ENCODE measurements at regions not wholly inside any gene's neighbourhood (a gene's known extent, or its start where the extent isn't known, plus 50 kb on each side); places are given as distances from the start of the nearest gene placed in this dataset.

DNA sequence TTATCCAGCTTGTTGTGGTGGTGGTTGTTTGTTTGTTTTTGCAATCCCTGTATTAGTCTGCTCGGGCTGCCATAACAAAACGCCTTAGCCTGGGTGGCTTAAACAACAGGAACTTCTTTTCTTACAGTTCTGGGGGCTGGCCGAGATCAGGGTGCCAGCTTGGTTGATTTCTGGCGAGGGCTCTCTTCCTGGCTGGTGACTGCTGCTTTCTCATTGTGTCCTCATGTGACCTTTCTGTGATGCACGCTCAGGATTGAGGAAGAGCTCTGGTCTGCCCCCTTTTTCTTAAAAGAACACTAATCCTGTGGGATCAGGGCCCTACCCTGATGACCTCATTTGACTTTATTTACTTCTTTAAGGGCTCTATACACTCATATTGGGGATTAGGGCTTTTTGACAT lies 107.1 kb upstream of the NRP1 start:
- TF ChIP-seq, protein P1, sequence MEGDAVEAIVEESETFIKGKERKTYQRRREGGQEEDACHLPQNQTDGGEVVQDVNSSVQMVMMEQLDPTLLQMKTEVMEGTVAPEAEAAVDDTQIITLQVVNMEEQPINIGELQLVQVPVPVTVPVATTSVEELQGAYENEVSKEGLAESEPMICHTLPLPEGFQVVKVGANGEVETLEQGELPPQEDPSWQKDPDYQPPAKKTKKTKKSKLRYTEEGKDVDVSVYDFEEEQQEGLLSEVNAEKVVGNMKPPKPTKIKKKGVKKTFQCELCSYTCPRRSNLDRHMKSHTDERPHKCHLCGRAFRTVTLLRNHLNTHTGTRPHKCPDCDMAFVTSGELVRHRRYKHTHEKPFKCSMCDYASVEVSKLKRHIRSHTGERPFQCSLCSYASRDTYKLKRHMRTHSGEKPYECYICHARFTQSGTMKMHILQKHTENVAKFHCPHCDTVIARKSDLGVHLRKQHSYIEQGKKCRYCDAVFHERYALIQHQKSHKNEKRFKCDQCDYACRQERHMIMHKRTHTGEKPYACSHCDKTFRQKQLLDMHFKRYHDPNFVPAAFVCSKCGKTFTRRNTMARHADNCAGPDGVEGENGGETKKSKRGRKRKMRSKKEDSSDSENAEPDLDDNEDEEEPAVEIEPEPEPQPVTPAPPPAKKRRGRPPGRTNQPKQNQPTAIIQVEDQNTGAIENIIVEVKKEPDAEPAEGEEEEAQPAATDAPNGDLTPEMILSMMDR (IDR thresholded peaks at IDR 0.05; ENCODE audit: extremely low read depth, insufficient read depth, missing control alignments) = no peak
- in situ Hi-C loops (cut with MboI; ENCODE audit: low pct_unique_long_range_greater_than_20kb, low sequenced_read_pairs, unreplicated experiment) = no loop called here
- no peak for DNase-seq (ENCODE audit: low spot score)

DNA sequence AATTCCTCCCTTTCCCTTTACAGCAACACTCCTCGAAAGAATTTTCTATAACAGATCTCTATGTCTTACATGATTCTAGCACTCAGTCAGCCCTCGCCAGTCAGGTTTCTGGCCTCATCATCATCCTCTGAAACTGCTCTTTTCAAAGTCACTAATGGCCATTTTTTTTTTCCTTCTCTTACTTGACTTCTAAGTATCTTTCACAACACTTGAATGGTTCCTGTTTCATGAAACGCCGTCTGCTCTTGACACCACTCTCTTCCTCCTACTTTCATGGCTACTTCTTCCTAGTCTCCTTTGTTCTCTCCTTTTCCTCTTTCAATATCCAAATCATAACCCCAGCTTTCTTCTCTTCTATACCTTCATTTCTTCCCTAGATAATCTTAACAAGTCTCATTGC lies 100.5 kb upstream of the NRP1 start:
- DNase-seq (ENCODE audit: low spot score) = no peak
- in situ Hi-C loops (cut with MboI; ENCODE audit: low pct_unique_long_range_greater_than_20kb, low sequenced_read_pairs, unreplicated experiment) = no loop called here
- TF ChIP-seq, protein P1 (IDR thresholded peaks at IDR 0.05; ENCODE audit: extremely low read depth, insufficient read depth, missing control alignments) = no peak

DNA sequence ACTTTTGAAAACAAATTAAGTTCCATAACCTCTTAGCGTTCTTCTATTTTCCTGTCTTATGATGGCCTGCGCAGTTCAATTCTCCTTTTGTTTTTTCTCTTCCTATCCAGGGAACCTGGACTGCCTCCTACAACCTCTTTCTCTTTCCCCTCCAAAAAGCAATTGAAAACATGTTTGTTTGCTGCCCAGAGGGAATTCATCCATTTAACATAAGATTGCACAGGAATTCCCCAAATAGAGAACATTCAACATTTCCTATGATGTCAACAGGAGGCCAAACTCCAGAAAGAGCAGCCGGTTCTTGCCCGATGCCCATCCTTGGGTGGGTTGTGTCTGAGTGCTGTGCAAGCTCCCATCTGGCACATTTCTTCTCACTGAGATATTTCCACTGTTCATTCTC lies 94.2 kb upstream of the NRP1 start:
- TF ChIP-seq, protein P1 (IDR thresholded peaks at IDR 0.05; ENCODE audit: extremely low read depth, insufficient read depth, missing control alignments) = no peak
- DNase-seq (ENCODE audit: low spot score) = no peak
- in situ Hi-C loops (cut with MboI; ENCODE audit: low pct_unique_long_range_greater_than_20kb, low sequenced_read_pairs, unreplicated experiment) = no loop called here

DNA sequence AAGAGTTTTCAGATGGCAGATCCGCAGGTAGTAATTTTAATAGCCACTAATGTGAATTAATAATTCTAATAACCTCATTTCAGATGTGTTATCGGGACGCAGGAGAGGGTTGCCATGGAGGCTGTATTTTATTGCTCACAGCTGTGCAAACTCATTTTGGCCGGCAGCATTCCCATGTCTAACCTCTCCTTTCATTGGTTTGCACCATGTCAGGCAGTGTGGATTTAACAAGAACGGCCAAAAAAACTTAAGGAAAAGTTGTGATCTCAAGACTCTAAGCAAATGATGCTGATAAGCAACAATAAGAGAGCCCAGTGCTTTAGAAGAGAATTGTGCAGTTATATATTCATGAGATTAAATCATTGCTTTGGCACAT lies 88.7 kb upstream of the NRP1 start:
- in situ Hi-C loops (cut with MboI; ENCODE audit: low pct_unique_long_range_greater_than_20kb, low sequenced_read_pairs, unreplicated experiment) = no loop called here
- TF ChIP-seq, protein P1 (IDR thresholded peaks at IDR 0.05; ENCODE audit: extremely low read depth, insufficient read depth, missing control alignments) = no peak
- no peak for DNase-seq (ENCODE audit: low spot score)

DNA sequence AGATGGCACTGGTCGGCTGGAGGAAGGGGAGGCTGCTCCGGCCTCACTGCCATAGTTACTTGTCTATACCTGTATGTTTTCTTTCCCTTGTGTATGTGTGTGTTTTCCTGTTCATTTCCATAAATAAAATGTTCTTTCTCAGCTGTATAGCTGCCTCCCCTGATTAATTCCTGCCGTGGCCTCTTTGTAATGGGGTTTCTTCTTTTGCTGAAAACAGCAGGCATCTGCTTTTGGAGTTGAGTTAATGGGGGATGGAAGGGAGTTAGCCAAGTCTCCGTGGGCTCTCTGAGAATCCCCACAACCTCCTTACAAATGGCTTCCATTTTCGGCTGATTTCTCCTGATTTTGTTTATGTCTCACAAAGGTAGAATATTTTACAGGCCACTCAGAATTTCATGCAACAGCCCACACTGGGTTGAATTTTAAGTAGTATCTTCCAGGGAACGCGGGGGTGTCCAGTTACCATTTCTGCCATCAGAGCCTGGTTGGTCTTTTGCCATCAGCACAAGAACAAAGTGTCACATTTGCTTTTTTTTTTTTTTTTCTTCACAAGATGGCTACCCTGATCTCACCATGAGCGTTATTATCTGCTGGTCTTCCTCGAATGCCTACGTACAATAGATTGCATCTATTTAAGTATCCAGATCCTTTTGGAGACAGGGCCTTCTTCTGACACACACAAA lies 88.1 kb upstream of the NRP1 start:
- TF ChIP-seq, protein P1 (IDR thresholded peaks at IDR 0.05; ENCODE audit: extremely low read depth, insufficient read depth, missing control alignments) = no peak
- DNase-seq (ENCODE audit: low spot score) = no peak
- in situ Hi-C loops (cut with MboI; ENCODE audit: low pct_unique_long_range_greater_than_20kb, low sequenced_read_pairs, unreplicated experiment) = no loop called here

DNA sequence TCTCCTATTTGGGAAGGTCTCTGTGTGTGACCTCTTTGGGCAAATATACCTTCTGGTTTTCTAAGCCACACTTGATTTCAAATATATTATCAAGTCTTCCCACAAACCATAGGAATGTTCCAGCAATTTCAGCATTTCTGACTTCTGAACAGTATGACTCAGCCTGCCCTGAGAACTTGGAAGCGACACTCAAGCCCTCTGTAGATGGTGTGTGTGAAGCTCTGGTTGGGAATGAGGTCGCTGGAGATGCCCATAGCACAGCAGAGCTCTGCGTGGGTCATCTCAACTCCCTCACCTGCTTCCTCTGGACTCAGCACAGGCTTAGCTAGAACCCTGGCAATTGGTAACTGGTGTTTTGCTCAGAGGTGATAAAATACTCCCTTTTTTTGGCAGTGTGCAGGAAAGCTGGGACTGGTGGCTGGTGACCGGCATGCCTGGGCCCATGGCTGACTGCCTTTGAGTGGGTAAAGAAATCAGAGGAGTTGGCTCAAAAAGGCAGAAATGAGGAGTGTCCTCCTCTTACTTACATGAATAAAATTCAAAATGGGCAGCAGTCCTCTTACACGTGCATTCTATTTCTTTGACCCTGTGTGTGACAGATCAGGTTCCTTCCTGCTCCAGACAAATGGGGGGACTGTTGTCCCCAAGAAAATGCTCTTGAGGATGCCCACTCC lies 87.5 kb upstream of the NRP1 start:
- no peak for DNase-seq (ENCODE audit: low spot score)
- TF ChIP-seq, protein P1 (IDR thresholded peaks at IDR 0.05; ENCODE audit: extremely low read depth, insufficient read depth, missing control alignments) = no peak
- in situ Hi-C loops (cut with MboI; ENCODE audit: low pct_unique_long_range_greater_than_20kb, low sequenced_read_pairs, unreplicated experiment) = no loop called here
